ENCODE measurements at regions not wholly inside any gene's neighbourhood (a gene's known extent, or its start where the extent isn't known, plus 50 kb on each side); places are given as distances from the start of the nearest gene placed in this dataset.
"Not testable (repeated sequence)": the region's sequence is repeated elsewhere in the genome, so short reads cannot be mapped to it uniquely, and the experiment has no call there.

DNA sequence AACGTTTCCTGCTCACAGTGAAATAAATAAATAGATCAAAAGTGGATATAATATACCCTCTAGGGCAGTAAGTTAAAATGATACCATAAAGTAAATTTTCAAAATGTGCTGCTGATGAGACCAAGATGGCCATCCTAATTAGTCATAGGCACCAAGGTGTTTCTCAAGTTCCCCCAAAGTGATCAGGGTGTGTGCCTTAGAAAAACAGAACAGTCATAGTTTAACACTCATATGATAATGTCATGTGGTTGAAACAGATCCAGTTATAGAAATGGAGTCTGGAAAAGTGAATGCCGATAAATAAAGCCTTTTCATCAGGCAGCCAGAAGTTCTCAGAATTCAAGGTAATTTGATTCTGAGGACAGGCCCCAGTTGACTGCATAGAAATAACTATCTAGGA, 161.5 kb upstream of the CDKN2B start:
- no peak for DNase-seq

DNA sequence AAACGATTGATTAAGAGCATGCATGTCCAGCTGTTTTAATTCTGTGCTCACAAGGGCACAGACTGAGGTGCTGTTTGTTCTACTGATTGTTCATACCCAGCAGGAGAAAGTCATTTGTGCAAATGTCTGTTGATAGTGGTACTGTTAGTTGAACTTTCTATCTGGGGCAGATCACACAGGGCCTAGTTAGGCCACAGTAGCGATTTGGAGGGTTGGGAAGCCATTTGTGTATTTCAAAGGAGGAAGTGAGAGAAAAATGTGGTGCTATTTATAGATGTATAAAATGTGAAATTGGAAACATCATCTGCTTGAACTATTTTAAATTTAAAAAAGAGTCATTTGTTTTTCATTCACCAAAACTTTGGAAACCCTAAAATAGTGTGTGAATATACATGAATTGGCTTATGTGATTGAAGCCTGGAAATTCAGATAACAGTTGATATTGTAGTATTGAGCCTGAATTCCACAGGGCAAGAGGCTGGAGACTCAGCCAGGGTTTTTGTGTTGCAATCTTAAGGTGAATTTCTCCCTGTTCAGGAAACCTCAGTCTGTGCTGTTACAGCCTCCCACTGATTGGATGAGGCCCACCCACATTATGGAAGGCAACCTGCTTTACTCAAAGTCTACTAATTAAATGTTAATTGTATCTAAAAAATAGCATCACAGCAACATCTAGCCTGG, 162.0 kb upstream of the CDKN2B start:
- no peak for DNase-seq

DNA sequence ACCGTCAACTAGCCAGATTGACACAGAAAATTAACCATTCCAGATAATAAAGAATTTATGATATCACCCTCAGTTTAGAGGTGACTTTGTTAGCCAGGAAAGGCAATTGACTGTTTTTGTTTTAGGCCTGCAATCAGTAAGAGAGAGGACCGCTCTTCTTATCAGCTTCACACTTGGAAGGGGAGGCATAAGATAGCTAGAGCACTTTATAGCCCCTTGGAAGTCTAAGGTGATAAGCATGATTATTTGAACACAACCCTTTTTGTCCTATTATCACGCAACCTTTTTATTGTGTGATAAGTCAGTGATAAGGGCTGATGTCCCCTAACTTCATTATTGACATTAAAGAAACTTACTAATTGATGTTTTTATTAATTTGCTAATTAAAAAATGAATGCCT, 162.6 kb upstream of the CDKN2B start:
- no peak for DNase-seq

DNA sequence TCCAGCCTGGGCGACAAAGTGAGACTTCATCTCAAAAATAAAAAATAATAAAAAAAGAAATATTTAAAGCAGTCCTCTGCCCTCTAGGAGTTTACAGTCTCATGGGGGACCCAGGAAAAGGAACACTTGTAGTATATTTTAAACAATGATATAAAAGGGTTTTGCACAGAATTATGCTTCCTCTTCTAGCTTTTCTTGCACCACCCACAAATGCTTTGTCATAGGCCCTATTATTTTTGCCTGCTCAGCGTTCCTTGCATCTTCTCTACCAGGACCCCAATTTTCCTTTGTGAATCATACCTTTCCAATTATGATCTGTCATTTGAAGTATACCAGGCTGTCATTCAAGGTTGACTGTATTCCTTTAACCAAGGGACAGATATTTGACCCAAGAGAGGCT, 164.8 kb upstream of the CDKN2B start:
- no peak for DNase-seq

DNA sequence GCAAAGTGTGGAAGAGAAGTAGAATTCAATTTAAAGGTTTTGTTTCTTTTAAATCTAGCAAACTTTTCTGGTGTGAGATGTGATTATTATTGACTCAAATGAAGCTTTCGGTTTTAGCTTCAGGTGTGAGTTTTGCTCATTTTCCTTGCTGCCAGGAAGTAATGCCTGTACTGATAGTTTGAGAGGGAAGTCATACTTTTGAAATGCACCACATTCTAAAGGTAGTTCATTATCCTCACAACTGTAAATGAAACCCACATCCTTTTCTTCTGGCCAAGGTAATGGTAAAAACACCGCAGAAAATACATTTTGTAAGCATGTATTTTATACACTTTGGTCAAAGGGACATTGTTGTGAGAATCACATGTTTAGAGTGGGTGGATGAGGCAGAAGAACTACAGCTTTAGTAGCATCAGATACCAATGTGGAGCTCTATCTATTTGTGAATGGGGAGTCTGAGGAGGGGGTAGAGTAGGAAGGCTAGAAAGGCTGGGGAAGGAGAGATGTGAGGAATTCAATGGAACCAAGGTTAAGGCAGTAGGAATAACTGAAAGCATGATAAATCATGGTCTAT, 167.0 kb upstream of the CDKN2B start:
- DNase-seq, result no peak

DNA sequence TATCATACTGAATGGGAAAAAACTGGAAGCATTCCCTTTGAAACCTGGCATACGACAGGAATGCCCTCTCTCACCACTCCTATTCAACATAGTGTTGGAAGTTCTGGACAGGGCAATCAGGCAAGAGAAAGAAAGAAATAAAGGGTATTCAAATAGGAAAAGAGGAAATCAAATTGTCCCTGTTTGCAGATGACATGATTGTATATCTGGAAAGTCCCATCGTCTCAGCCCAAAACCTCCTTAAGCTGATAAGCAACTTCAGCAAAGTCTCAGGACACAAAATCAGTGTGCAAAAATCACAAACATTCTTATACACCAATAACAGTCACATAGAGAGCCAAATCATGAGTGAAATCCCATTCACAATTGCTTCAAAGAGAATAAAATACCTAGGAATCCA, 171.9 kb upstream of the CDKN2B start:
- not testable (repeated sequence) for DNase-seq

DNA sequence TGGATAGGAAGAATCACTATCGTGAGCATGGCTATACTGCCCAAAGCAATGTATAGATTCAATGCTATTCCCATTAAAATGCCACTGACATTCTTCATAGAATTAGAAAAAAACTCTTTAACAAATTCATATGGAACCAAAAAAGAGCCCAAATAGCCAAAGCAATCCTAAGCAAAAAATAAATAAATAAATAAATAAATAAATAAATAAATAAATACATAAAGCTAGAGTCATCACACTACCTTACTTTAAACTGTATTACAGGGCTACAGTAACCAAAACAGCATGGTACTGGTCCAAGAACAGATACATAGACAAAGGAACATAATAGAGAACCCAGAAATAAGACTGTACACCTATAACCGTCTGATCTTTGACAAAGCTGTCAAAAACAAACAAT, 180.4 kb upstream of the CDKN2B start:
- no peak for DNase-seq

DNA sequence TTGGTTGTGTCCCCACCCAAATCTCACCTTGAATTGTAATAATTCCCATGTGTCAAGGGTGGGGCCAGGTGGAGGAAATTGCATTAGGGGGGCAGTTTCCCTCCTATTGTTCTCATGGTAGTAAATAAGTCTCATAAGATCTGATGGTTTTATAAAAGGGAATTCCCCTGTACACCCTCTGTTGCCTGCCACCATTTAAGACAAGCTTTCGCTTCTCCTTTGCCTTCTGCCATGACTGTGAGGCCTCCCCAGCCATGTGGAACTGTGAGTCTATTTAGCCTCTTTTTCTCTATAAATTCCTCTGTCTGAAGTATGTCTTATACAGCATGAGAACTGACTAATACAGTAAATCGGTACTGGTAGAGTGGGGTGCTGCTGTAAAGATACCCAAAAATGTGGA, 187.9 kb upstream of the CDKN2B start:
- DNase-seq, result not testable (repeated sequence)

DNA sequence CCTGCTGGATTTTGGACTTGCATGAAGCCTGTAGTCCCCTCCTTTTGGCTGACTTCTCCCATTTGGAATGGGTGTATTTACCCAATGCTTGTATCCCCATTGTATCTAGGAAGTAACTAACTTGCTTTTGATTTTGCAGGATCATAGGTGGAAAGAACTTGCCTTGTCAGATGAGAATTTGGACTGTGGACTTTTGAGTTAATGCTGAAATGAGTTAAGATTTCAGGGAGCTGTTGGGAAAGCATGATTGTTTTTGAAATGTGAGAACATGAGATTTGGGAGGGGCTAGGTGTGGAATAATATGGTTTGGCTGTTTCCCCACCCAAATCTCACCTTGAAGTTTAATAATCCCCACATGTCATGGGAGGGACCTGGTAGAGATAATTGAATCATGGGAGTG, 189.6 kb upstream of the CDKN2B start:
- DNase-seq, result no peak

DNA sequence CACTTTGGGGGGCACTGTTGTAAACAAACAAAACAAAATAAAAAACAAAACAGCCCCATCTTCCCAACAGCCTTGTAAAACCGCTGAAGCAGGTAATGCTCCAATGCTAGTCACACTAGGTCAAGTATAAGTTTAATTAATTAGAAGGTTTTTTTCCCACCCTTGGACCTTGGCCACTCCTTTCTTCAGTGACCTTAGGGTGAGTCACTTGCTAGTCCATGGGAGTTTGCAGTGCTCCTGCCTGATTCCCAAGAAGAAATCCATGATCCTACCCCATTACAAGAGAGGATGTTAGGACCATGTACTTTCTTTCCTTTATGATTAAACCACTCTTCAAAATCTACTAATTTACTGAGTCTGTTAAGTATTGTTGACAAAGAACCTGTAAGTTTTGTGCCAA, 192.2 kb upstream of the CDKN2B start:
- no peak for DNase-seq

DNA sequence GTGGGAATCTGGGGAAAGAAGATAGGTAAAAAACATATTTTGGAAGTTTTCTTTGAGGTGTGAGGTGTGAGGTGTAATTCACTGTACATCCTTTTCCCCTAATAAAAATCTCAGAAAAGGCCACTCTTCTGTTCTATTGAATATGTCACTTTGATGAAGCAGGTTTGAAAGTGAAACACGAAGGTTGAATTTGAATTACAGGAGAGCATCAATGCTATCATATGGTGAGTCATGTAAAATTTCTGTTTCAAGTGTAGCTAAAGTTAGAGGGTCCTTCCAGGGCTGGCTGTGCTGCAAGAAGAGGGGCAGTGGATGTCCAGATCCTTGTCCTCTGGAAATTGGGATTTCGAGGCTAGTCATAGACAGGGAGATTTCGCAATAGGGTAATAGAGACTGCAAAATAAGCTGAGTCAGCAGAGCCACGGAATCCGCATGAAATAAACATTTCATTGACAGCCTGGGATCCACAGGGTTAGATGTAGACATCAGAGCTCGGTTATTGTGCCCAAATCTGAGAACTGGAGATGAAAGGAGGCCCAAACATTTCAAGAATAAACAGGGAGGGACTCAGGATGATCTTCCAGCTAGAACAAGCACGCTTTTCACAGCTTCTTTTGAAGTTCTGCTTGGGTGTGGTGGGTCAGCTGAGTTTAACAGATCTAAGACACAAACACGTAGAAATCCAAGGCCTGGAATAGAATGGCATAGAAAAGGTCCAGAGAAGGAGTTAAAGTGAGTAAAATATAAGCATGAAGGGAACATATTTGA, 194.4 kb upstream of the CDKN2B start:
- DNase-seq, result no peak

DNA sequence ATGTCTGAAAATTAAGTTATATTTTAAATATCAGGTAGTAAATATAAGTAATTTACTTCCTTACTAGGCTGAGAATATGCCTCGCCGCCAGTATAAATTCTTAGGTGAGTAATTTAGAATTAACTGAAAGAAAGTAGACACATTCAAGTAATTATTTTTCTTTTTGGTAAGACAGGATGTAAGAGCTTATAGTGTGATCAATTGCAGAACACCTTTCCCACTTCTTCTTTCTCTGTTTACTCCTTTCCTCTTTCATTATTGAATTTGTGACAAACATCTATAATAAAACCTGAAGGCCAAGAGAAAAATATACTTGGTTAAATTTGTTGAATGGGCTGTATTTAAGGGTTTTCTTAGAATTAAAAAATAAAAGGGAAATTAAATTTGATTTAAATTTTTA, 195.1 kb upstream of the CDKN2B start:
- DNase-seq, result no peak

DNA sequence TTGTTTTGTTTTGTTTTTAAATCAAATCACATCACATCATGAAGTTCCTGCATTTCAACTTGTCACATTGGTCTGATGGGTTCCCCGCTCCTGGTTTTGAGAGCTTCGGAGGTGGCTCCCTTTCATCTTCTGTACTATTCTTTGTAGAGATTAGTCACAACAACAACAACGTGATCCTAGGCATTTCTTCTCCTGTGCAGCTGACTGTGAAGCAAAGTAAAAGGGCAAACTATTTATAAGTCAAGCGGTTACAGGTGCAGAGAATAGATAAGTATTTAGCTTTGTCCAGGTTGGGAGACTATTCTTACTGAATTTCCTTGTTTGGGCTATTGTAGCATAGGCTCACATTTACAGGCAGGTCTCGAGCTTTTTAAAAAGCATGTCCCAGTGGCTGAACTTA, 197.7 kb upstream of the CDKN2B start:
- DNase-seq, result no peak

DNA sequence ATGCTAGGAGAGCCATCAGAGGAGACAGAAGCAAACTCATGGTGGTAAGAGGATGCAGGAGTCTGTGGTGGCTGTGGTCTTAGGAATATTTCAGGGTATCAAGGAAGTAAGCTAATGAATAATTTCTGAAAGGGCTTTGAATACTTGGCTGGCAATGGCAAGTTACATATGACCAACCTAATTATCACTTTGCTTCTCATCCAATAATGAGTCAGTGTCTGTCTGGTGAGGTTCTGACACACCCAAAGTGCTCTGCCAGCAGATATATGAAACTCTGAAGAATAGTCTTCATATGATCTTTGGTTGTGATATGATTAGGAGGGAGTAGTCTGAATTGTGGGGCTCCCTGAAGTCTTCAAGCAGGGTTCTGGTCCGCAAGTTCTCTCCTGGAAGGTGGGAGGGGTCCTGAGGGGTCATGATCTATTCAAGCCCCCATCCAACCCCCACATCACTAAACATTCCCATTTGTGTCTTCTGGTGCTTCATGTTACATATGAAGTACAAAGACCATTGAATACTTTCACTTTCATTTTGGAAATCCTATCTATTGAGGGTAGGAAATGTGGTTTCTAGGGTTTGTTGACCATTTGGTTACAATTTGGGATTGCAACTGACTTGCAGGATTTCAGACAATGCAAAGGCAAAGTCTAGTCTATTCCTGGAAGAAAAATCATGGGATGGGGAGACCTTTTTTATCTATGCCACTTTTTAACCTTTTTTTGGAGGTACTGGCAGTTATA, 199.9 kb upstream of the CDKN2B start:
- DNase-seq, result no peak

DNA sequence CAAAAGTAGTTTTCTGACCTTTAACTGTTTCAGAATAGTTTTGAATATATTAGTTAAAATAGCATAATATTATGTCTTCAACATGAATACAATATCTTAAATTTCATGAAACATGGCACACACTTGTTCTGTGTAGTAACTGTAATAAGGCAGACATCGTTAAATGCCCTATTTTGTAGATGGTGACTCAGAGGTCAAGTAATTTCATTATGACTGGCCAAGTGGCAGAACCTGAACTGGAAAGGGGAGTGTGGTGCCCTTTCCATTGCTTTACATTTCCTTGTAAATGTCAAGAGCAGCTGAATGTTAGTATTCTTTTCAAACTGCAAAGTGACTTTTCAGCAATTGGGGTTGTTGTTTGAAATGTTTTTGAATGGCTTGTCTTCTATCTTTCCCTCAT, 201.2 kb upstream of the CDKN2B start:
- DNase-seq, result no peak

DNA sequence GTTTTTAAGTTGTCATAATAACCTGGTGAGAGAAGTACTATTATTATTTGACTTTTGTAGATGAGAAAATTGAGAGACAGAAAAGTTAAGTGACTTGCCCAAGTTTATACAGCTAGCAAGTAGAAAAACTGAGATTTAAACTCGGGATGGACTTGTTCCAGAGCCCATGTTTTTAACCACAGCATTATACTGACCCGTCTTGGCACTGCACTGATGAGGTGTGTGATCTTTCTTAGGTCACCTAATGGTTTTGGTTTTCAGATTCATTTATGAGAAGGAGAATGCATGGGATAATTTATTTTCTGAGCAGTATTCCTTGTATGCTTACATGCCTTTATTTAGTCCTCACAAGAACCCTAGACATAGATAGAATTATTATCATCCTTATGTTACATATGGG, 201.8 kb upstream of the CDKN2B start:
- no peak for DNase-seq

DNA sequence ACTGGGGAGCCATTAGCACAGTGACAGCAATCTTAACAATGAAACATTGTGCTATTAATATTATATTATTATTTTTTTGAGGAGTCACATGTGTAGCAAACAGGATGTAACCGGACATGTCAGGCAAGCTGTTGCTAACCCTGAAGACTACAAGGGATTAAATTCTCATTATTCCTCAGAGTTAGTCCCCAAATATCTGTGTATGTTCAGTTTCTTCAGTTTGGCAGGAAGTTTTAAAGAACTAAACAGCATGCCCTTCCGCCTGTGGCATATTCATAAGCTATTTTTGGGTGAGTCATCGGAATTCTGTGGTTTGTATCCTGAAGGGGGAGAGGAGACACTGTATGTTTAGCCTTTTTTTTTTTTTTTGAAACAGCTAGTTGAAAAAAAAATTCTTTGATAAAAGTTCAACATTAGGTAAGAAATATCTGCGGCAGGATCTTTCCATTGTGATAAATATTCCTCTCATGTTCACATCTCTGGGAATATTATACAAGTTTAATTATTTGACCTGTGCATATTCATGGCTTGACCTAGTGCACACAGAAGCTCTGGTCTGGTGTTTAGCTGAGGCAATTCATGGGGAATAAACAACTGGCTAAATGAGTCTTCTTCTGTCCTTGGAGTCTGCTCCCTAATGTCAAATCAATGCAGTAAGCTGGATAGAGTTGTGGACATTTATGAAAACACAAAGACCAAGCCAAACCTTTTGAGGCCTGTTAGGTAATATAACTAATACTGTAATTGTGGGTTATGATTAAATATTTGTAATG, 202.7 kb upstream of the CDKN2B start:
- DNase-seq, result peak; percentile 2

DNA sequence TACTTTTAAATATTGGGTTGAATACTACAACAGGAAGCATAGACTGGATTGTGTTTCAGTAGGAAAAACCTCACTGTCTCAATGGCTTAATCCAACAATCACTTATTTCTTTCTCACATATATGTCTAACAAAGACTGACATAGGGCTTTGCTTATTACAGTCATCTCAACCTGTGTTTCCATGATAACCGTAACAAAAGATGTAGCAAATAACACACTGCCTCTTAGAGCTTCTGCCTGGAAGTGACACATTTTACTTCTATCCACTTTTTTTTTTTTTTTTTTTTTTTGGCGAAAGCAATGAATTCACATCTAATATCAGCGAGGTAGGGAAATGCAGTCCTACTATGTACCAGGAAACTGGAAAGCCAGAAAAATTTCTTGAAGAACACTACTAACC, 204.9 kb upstream of the CDKN2B start:
- no peak for DNase-seq

DNA sequence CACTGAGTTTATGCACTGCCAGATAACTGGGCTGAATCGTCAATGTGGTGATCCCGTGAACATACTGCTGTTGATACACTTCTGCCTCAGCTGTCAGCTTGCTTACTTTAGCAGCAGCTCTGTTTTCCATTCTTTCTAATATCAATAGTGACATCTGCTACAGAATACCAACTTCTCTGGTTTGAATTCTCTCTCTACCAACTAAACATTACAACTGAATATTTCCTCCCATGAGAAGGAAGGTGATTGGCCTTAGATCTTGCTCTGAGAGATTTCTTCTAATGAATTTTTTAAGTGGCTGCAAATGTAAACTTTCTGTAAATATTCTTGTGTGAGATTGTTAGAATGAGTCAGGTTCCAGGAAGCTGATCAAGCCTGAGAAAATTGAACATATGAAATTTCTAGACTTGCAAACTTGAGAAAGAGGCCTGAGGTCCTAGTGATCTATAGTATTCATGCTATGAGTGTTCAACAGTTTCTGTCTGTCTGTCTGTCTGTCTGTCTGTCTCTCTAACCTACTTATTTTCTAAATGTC, 205.5 kb upstream of the CDKN2B start:
- no peak for DNase-seq

DNA sequence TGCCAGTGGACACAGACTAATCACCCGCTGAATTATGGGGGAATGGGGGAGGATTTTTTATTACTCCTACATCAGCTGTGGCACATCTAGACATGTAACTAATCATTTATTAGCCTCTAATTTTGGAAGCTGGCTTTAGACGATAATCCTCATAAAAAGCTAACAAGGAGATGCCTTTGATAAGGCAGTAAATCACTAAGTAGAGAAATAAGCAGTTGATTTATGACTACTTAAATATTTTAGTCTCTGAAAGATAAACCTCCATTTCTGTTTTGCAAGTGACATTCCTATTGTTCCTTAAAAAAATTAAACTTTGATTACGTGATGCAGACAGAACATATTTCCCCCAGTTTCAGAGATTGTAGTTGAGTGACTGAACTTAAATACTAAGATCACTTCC, 206.4 kb upstream of the CDKN2B start:
- no peak for DNase-seq

DNA sequence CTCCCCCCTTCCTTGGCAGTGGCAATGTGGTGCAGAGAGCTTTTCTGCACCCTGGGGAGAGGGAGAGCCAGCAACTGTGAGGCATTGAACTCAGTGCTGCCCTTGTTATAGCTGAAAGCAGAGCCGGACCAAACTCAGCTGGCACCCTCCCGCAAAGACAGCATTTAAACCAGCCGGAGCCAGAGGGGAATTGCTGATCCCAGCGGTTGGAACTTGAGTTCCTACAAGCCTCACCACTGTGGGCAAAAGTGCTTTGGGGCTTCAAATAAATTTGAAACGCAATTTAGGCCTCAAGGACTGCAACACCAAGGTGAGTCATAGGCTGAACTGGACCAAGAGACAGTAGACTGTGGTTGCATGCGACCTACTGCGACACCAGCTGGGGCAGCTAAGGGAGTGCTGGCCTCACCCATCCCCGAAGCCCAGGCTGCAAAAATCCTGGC, 207.6 kb upstream of the CDKN2B start:
- no peak for DNase-seq

DNA sequence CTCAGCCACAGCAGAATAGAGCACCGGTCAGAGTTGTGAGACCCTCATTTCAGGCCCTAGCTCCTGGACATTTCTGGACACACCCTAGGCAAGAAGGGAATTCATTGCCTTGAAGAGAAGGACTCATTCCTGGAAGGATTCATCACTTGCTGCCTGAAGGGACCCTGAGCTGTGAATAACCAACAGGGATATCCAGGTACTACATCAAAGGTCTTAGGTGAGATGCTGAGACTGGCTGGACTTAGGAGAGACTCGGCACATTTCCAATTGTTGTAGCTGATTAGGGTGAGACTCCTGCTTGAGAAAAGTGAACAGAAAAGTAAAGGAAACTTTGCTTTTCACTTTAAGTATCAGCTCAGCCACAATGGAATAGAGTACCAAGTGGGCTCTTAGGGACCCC, 208.1 kb upstream of the CDKN2B start:
- DNase-seq, result no peak

DNA sequence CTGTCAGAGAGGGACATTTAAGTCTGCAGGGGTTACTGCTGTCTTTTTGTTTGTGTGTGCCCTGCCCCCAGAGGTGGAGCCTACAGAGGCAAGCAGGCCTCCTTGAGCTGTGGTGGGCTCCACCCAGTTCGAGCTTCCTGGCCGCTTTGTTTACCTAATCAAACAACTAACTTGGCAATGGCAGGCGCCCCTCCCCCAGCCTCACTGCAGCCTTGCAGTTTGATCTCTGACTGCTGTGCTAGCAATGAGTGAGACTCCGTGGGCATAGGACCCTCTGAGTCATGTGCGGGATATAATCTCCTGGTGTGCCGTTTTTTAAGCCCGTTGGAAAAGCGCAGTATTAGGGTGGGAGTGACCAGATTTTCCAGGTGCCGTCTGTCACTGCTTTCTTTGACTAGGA, 216.8 kb upstream of the CDKN2B start:
- not testable (repeated sequence) for DNase-seq
